Aorta (tissue), 5 donors: ENCODE measurements at regions not wholly inside any gene's neighbourhood (a gene's known extent, or its start where the extent isn't known, plus 50 kb on each side); places are given as distances from the start of the nearest gene placed in this dataset.

ENCODE experiments used
- ATAC-seq: fragments of 200-7000 bp; cut with Tn5 transposase; one replicate; pipeline ENCODE4 v1.9.1; 2022; ENCODE audit warnings: moderate library complexity; ENCODE audit not compliant: low FRiP score
- DNase-seq, 2 donors: peaks; one replicate each; pipeline ENCODE4 v3.0.0-alpha.2; 2020
- H3K27ac ChIP-seq, 2 donors: one replicate each; pipeline ENCODE4 v1.5.1; 2013; ENCODE audit warnings: low read length in 2 of 2, mild to moderate bottlenecking in 2 of 2, moderate library complexity in 2 of 2, control low read depth in 1 of 2, inconsistent platforms in 1 of 2, low read depth in 1 of 2
- H3K27me3 ChIP-seq, 2 donors: one replicate each; pipeline ENCODE4 v1.6.1; 2013; ENCODE audit warnings: control low read depth in 1 of 2, low read length in 1 of 2, mild to moderate bottlenecking in 1 of 2, moderate library complexity in 1 of 2; ENCODE audit not compliant: insufficient read depth in 2 of 2, control insufficient read depth in 1 of 2
- H3K36me3 ChIP-seq, 2 donors: one replicate each; pipeline ENCODE4 v1.6.1; 2013; ENCODE audit warnings: control low read depth in 1 of 2, low read length in 1 of 2, mild to moderate bottlenecking in 1 of 2; ENCODE audit not compliant: insufficient read depth in 2 of 2, control insufficient read depth in 1 of 2
- H3K4me1 ChIP-seq, 2 donors: one replicate each; pipeline ENCODE4 v1.6.1; 2013; ENCODE audit warnings: low read length in 2 of 2, control low read depth in 1 of 2, mild to moderate bottlenecking in 1 of 2, moderate library complexity in 1 of 2; ENCODE audit not compliant: insufficient read depth in 2 of 2, control insufficient read depth in 1 of 2
- H3K4me3 ChIP-seq, 2 donors: one replicate each; pipeline ENCODE4 v1.5.1; 2013; ENCODE audit warnings: low read length in 2 of 2, control low read depth in 1 of 2, mild to moderate bottlenecking in 1 of 2
- H3K9me3 ChIP-seq: one replicate; pipeline ENCODE4 v1.6.1; 2013; ENCODE audit warnings: mild to moderate bottlenecking, low read length; ENCODE audit not compliant: control insufficient read depth
- WGBS, 2 donors: extraction: QIAGEN DNeasy Blood & Tissue Kit; methylation state at CpG; one replicate each; pipeline ENCODE4 v1.1.7; 2013; 5-methylcytosine and 5-hydroxymethylcytosine counted together
- intact Hi-C, 2 donors: fragments of 100-400 bp; cut with DNase I; formaldehyde crosslinking; loops; one replicate each; pipeline versions ENCODE4 v1.14.2 to v1.15.0; 2022
- donor health status: healthy with polysubstance abuse.
- donor health status: Bipolar disorder and iron deficiency.
- donor health status: DM: no; HTN: no; CAD: no.
- donor health status: DM: no; HTN: no; CAD: no.
- donor health status: DM: yes; HTN: yes; CAD: no.

GRCh38 chr10:78900715-78901430 is 167.9 kb upstream of the ZMIZ1 start:
- WGBS, 2 donors: 97 to 99% methylated on average over 5 of the region's 5 CpGs
- Histone ChIP-seq H3K4me1 (no peaks in the 10 kb centered on the region), H3K27me3 (no peaks in the 10 kb centered on the region), H3K27ac (no peak overlapping the region), H3K9me3 (no peaks in the 10 kb centered on the region), H3K4me3 (no peak overlapping the region), H3K36me3 (no peaks in the 10 kb centered on the region)
- DNase-seq (no peak), ATAC-seq (no peak)
- intact Hi-C loops: no loop called here

GRCh38 chr10:78901694-78902093 is 167.1 kb upstream of the ZMIZ1 start:
- Histone ChIP-seq H3K36me3 (no peaks in the 10 kb centered on the region), H3K4me1 (no peaks in the 10 kb centered on the region), H3K27ac (no peak overlapping the region), H3K4me3 (no peak overlapping the region), H3K9me3 (no peaks in the 10 kb centered on the region), H3K27me3 (no peaks in the 10 kb centered on the region)
- WGBS, 2 donors: 93 to 96% methylated on average over 1 of the region's 1 CpG
- DNase-seq: no peak
- intact Hi-C loops: no loop called here
- ATAC-seq: no peak

- H3K9me3 ChIP-seq: no peaks in the 10 kb centered on the region
- no peaks in the 10 kb centered on the region for H3K4me1 ChIP-seq
- WGBS, 2 donors: 92 to 94% methylated on average over 3 of the region's 3 CpGs
- H3K36me3 ChIP-seq: no peaks in the 10 kb centered on the region
- intact Hi-C loops: no loop called here
- H3K27me3 ChIP-seq: no peaks in the 10 kb centered on the region
- no peak for ATAC-seq
- H3K4me3 ChIP-seq: no peak overlapping the region
- DNase-seq: no peak
- no peak overlapping the region for H3K27ac ChIP-seq
These were observed 166.0 kb upstream of the ZMIZ1 start for GRCh38 chr10:78902815-78903214.

GRCh38 chr10:78903341-78903940 is 165.3 kb upstream of the ZMIZ1 start:
- Histone ChIP-seq H3K9me3 (no peaks in the 10 kb centered on the region), H3K27ac (no peak overlapping the region), H3K27me3 (no peaks in the 10 kb centered on the region), H3K4me3 (no peak overlapping the region), H3K4me1 (no peaks in the 10 kb centered on the region), H3K36me3 (no peaks in the 10 kb centered on the region)
- intact Hi-C loops: no loop called here
- ATAC-seq: no peak
- WGBS, 2 donors: 84 to 97% methylated on average over 4 of the region's 4 CpGs
- DNase-seq: no peak

GRCh38 chr10:78904196-78904595 is 164.6 kb upstream of the ZMIZ1 start:
- no peak for ATAC-seq
- Histone ChIP-seq H3K4me1 (no peaks in the 10 kb centered on the region), H3K27ac (no peak overlapping the region), H3K27me3 (no peaks in the 10 kb centered on the region), H3K9me3 (no peaks in the 10 kb centered on the region), H3K36me3 (no peaks in the 10 kb centered on the region), H3K4me3 (no peak overlapping the region)
- DNase-seq: no peak
- intact Hi-C loops: no loop called here
- WGBS, 2 donors: 96 to 97% methylated on average over 5 of the region's 5 CpGs

GRCh38 chr10:78905015-78905956 is 163.5 kb upstream of the ZMIZ1 start:
- H3K27me3 ChIP-seq: no peaks in the 10 kb centered on the region
- no peak overlapping the region for H3K4me3 ChIP-seq
- H3K36me3 ChIP-seq: no peaks in the 10 kb centered on the region
- ATAC-seq (no peak), DNase-seq (no peak)
- intact Hi-C loops: no loop called here
- H3K9me3 ChIP-seq: no peaks in the 10 kb centered on the region
- no peaks in the 10 kb centered on the region for H3K4me1 ChIP-seq
- WGBS, 2 donors: 88 to 89% methylated on average over 12 of the region's 12 CpGs
- H3K27ac ChIP-seq: no peak overlapping the region

- ATAC-seq (no peak), DNase-seq (no peak)
These were observed 162.8 kb upstream of the ZMIZ1 start for GRCh38 chr10:78905957-78906308.

GRCh38 chr10:78906734-78907390 is 161.9 kb upstream of the ZMIZ1 start:
- no peak overlapping the region for H3K4me3 ChIP-seq
- 92 to 96% methylated on average over 3 of the region's 3 CpGs for WGBS, 2 donors
- H3K27me3 ChIP-seq: no peaks in the 10 kb centered on the region
- ATAC-seq (no peak), DNase-seq (no peak)
- no peaks in the 10 kb centered on the region for H3K9me3 ChIP-seq
- H3K27ac ChIP-seq: no peak overlapping the region
- no peaks in the 10 kb centered on the region for H3K36me3 ChIP-seq
- H3K4me1 ChIP-seq: no peaks in the 10 kb centered on the region
- intact Hi-C loops: no loop called here

More at GRCh38 chr10:78905957-78906308, 162.8 kb upstream of the ZMIZ1 start:
- Histone ChIP-seq H3K36me3 (no peaks in the 10 kb centered on the region), H3K9me3 (no peaks in the 10 kb centered on the region), H3K27ac (no peak overlapping the region), H3K4me1 (no peaks in the 10 kb centered on the region), H3K4me3 (no peak overlapping the region), H3K27me3 (no peaks in the 10 kb centered on the region)
- intact Hi-C loops: no loop called here
- 87 to 88% methylated on average over 11 of the region's 11 CpGs for WGBS, 2 donors
